GM06990 (cell line): ENCODE measurements at regions not wholly inside any gene's neighbourhood (a gene's known extent, or its start where the extent isn't known, plus 50 kb on each side); places are given as distances from the start of the nearest gene placed in this dataset.

Experiments used
- DNase-seq: peaks from one replicate; pipeline ENCODE4 v3.0.0-alpha.2; 2011; ENCODE audit not compliant: insufficient read length; ENCODE audit errors: extremely low read depth
- H3K27me3 ChIP-seq: replicated peaks from 2 replicates; pipeline ENCODE4 v1.6.0; 2011; ENCODE audit warnings: low read length; ENCODE audit not compliant: control insufficient read depth, insufficient read depth
- H3K36me3 ChIP-seq: 2 replicates; pipeline ENCODE4 v1.5.1; 2011; ENCODE audit warnings: low read length; ENCODE audit not compliant: control insufficient read depth, insufficient read depth
- H3K4me3 ChIP-seq: replicated peaks from 2 replicates; pipeline ENCODE4 v1.5.1; 2011; ENCODE audit warnings: low read depth, mild to moderate bottlenecking, control low read depth, low read length
- CTCF ChIP-seq: IDR thresholded peaks from 2 replicates; pipeline ENCODE4 v1.5.1; 2011; ENCODE audit warnings: low read length, control low read depth, mild to moderate bottlenecking, inconsistent platforms; ENCODE audit not compliant: insufficient read depth, poor library complexity, severe bottlenecking

- TF ChIP-seq CTCF, result no peak
- H3K27me3 ChIP-seq, result no peaks in the 10 kb centered on the region
- DNase-seq, result no peak
- H3K4me3 ChIP-seq, result no peak overlapping the region
- no peaks in the 10 kb centered on the region for H3K36me3 ChIP-seq
Measured at GRCh38 chr4:98746530-98746929, 88.1 kb upstream of the TSPAN5 start.

GRCh38 chr4:98745366-98745765 is 87.0 kb upstream of the TSPAN5 start:
- Histone ChIP-seq H3K4me3 (no peak overlapping the region), H3K36me3 (no peaks in the 10 kb centered on the region), H3K27me3 (no peaks in the 10 kb centered on the region)
- DNase-seq, result no peak
- peak; percentile 27 for TF ChIP-seq CTCF

- Histone ChIP-seq H3K36me3 (no peaks in the 10 kb centered on the region), H3K4me3 (no peak overlapping the region), H3K27me3 (no peaks in the 10 kb centered on the region)
- DNase-seq, result no peak
- TF ChIP-seq CTCF, result no peak
Measured at GRCh38 chr4:98744372-98745150, 86.2 kb upstream of the TSPAN5 start.

GRCh38 chr4:98741952-98742351 is 83.5 kb upstream of the TSPAN5 start:
- DNase-seq, result no peak
- Histone ChIP-seq H3K4me3 (no peak overlapping the region), H3K27me3 (no peaks in the 10 kb centered on the region), H3K36me3 (no peaks in the 10 kb centered on the region)
- no peak for TF ChIP-seq CTCF

GRCh38 chr4:98739751-98740150 is 81.3 kb upstream of the TSPAN5 start:
- Histone ChIP-seq H3K27me3 (no peaks in the 10 kb centered on the region), H3K4me3 (no peak overlapping the region), H3K36me3 (no peaks in the 10 kb centered on the region)
- TF ChIP-seq CTCF, result no peak
- DNase-seq, result no peak

GRCh38 chr4:98733601-98734000 is 75.2 kb upstream of the TSPAN5 start:
- no peaks in the 10 kb centered on the region for H3K36me3 ChIP-seq
- no peak for TF ChIP-seq CTCF
- DNase-seq, result no peak
- no peaks in the 10 kb centered on the region for H3K27me3 ChIP-seq
- H3K4me3 ChIP-seq, result no peak overlapping the region
